ENCODE measurements at regions not wholly inside any gene's neighbourhood (a gene's known extent, or its start where the extent isn't known, plus 50 kb on each side); places are given as distances from the start of the nearest gene placed in this dataset.
A peak's percentile ranks its signal among the peaks of the same experiment; 100 is the strongest.

- DNase-seq = peak; percentile 47
These were observed 1248.9 kb downstream of the SLITRK5 start for GRCh38 chr13:88919970-88920628.

DNA sequence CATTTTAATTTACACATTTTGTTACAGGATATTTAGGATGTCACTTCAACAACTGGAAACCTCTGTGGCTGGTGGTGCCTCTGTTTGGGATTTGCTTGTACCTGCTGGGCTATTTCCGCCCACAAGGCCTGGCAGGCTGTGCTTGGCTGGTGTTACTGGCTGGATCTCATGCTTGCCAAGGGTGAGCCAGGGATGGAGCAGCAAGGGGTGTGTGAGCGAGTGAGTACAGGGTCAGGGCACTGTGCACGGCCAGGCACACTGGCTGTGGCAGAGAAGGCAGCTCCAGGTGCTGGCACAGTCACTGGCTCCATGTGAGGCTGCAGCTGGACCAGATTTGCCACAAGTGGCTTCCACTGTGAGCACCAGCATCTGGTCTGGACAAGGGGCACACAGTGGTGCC is 1254.8 kb downstream of the SLITRK5 start:
- DNase-seq = no peak

- no peak for DNase-seq
These were observed 1255.8 kb downstream of the SLITRK5 start for GRCh38 chr13:88926890-88927502.

GRCh38 chr13:88932950-88933349 is 1261.8 kb downstream of the SLITRK5 start:
- no peak for DNase-seq

GRCh38 chr13:88937384-88937783 is 1266.2 kb downstream of the SLITRK5 start:
- DNase-seq = no peak

- DNase-seq = no peak
These were observed 1274.6 kb downstream of the SLITRK5 start for GRCh38 chr13:88945793-88946192.

GRCh38 chr13:88948501-88948900 is 1277.3 kb downstream of the SLITRK5 start:
- DNase-seq = no peak

DNA sequence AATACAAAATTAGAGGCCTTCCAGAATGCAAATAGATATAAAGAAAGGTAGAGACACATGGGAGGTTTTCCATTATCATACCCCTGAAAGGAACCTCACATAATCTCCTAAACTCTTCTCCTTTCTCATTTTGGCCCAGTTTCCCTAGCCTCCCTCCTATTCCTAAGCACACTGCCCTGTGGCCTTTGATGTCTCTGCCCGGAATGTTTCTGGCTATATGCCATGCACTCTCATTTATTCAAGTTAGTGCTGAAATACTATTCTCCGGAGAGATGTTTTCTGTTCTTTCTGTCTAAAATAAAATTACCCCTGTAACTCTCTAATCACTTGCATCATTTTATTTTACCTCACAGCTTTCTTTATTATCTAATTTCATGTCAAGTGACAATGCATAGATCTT is 1287.7 kb downstream of the SLITRK5 start:
- DNase-seq = no peak

DNA sequence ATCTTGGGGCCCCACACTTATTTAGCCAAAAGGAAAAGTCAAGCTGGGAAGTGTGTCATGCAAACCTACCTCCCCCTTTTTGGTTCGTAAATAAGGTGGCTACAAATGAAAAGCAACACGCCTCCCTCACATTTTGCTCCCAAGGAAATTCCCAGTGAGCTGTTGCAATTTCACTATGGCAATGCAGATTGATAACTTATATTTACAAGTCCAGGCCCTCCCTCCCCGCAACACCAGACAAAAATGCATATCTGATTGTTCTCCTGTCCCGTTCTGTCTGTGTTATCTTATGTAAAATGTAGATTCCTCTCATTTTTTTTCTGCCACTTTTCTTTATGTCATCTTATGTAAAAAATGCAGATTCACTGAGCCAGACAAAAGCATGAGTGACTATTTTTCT is 1305.3 kb downstream of the SLITRK5 start:
- no peak for DNase-seq

DNA sequence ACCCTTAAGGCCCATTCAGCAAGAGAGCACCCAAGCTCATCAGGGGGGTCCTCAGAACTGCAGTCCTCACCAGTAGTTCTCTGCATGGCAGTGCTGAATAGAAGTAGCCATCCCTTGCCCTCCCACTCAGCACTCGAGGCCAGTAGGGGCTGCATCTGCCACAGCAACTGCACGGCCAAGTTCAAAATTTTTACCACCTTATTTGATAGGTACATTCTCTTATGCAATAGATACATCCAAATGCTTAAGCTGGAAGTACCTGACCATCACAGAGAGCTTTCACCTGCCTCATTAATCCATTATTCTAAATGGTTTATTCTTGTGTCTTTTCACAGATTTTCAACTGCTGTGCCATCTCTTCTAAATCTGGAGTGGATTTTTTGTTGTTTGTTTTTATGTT is 1307.4 kb downstream of the SLITRK5 start:
- DNase-seq = no peak

GRCh38 chr13:88979465-88980175 is 1308.4 kb downstream of the SLITRK5 start:
- no peak for DNase-seq

GRCh38 chr13:89003656-89004055 is 1332.5 kb downstream of the SLITRK5 start:
- no peak for DNase-seq

DNA sequence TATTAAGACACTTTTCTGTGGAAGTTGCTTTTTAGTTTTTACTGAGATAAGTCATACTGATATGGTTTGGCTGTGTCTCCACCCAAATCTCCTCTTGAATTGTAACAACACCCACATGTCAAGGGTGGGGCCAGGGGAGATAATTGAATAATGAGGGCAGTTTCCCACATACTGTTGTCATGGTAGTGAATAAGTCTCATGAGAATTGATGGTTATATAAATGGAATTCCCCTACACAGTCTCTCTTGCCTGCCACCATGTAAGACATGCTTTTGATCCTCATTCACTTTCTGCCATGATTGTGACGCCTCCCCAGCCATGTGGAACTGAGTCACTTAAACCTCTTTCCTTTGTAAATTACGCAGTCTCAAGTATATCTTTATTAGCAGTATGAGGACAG is 1340.4 kb downstream of the SLITRK5 start:
- no peak for DNase-seq

DNA sequence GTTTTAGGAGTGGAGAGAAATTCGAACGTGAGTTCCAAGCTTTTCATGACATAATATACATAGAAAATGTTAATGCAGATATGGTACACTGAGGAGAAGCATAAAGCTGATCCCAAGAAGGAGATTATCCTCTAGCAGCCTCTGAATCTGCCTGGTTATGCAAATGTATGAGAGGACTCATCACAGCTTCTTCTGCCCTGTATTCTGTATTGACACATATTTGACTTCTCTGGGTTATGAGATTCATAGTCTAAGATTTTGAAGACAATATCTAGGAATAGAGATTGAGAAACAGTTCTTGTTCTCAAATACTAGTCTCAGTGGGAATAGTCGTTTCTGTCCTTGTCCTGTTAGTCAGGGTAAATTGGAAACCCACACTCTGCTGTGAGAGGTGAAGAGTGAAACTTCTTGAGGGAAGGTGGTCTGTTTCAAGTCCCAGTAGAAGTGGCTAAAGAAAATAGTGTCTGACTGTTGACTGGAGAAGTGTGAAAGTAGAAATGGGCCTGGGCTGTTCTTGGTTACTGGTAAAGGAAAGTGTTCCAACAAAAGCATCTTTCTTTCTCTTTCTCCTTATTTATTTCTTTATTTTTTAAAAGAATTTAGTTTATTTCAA is 1356.6 kb downstream of the SLITRK5 start:
- DNase-seq = no peak

DNA sequence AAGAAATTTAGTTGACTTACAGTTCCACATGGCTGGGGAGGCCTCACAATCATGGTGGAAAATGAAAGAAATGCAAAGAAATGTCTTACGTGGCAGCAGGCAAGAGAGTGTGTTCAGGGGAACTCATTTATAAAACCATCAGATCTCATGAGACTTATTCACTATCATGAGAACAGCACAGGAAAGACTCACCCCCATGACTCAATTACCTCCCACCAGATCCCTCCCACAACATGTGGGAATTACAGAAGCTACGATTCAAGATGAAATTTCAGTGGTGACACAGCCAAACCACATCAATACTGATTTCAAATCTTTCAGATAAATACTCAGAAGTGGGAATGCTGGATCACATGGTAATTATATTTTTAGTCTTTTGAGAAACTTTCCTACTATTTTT is 1357.9 kb downstream of the SLITRK5 start:
- no peak for DNase-seq

DNA sequence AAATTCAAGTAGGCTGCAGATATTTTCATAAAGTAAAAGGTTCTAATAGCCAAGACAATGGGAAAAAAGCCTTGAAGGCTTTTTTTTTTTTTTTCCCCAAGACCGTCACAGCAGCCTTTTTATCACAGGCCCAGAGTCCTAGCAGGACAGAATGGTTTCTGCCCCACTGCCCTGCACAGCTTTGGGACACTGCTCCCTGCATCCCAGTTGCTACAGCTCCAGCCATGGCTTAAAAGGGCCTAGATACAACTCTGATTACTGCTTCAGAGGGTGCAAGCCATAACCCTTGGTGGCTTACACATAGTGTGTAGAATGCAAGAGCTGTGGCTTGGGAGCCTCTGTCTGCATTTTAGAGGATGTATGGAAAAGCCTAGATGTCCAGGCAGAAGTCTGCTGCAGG is 1362.8 kb downstream of the SLITRK5 start:
- no peak for DNase-seq

- DNase-seq = no peak
These were observed 1381.5 kb downstream of the SLITRK5 start for GRCh38 chr13:89052699-89053098.

DNA sequence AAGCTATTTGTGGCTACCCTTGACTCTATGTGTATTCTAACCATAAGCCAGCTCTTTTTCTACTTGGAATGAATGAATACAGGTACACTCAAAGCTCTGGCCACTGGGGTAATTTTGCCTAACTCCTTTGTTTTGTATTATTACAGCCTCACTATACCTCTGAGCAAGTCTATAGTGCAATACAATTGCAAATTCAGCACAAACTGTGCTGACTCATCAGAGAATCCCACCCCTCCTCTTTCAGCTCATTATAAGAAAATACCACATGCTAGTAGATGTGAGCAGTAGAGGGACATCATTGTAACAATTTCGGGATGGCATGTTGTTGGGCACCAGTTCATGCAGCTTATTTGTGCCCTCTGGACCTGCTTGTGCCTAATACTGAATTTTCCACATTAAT is 1382.2 kb downstream of the SLITRK5 start:
- DNase-seq = no peak

GRCh38 chr13:89057274-89057673 is 1386.1 kb downstream of the SLITRK5 start:
- DNase-seq = no peak

- DNase-seq = no peak
These were observed 1386.7 kb downstream of the SLITRK5 start for GRCh38 chr13:89057862-89058261.

GRCh38 chr13:89061821-89062220 is 1390.7 kb downstream of the SLITRK5 start:
- DNase-seq = no peak

- peak; percentile 46 for DNase-seq
These were observed 1395.8 kb downstream of the SLITRK5 start for GRCh38 chr13:89066868-89067466.

- DNase-seq = no peak
These were observed 1401.8 kb downstream of the SLITRK5 start for GRCh38 chr13:89072979-89073378.

Data from activated CD4-positive, alpha-beta T cell treated with anti-CD3 and anti-CD28 coated beads, Interleukin-2, Interleukin-6, amounts not matched to agents 100 ng/mL and 50 ng/mL, durations not matched to agents 16 hours and 8 hours (primary cell).